ENCODE measurements at regions not wholly inside any gene's neighbourhood (a gene's known extent, or its start where the extent isn't known, plus 50 kb on each side); places are given as distances from the start of the nearest gene placed in this dataset.

GRCh38 chr13:69485991-69486592, 621.5 kb upstream of the ATXN8OS start:
- H3K4me1 ChIP-seq (ENCODE audit: control insufficient read depth in 1 of 2, low read depth in 2 of 2), result no peaks in the 10 kb centered on the region
- no peak overlapping the region for H3K27ac ChIP-seq
- H3K4me3 ChIP-seq, result no peak overlapping the region
- TF ChIP-seq CTCF (IDR thresholded peaks at IDR 0.05), result no peak
- DNase-seq (ENCODE audit: low spot score), result no peak
- H3K27me3 ChIP-seq (replicated peaks; ENCODE audit: insufficient read depth), result no peaks in the 10 kb centered on the region
- ATAC-seq (ENCODE audit: insufficient number of reproducible peaks, low FRiP score, low read depth), result no peak
- H3K9me3 ChIP-seq, result no peaks in the 10 kb centered on the region
- no peaks in the 10 kb centered on the region for H3K36me3 ChIP-seq

GRCh38 chr13:69477451-69477850, 630.2 kb upstream of the ATXN8OS start:
- H3K4me3 ChIP-seq, result no peak overlapping the region

GRCh38 chr13:69474011-69474685, 633.5 kb upstream of the ATXN8OS start:
- Histone ChIP-seq H3K4me1 (ENCODE audit: control insufficient read depth in 1 of 2, low read depth in 2 of 2) (no peaks in the 10 kb centered on the region), H3K27ac (no peak overlapping the region), H3K9me3 (no peaks in the 10 kb centered on the region), H3K27me3 (replicated peaks; ENCODE audit: insufficient read depth) (no peaks in the 10 kb centered on the region), H3K4me3 (no peak overlapping the region), H3K36me3 (no peaks in the 10 kb centered on the region)
- DNase-seq (ENCODE audit: low spot score), result no peak
- ATAC-seq (ENCODE audit: insufficient number of reproducible peaks, low FRiP score, low read depth), result no peak
- TF ChIP-seq CTCF (IDR thresholded peaks at IDR 0.05), result no peak

More at GRCh38 chr13:69477451-69477850, 630.2 kb upstream of the ATXN8OS start:
- Histone ChIP-seq H3K27me3 (replicated peaks; ENCODE audit: insufficient read depth) (no peaks in the 10 kb centered on the region), H3K27ac (no peak overlapping the region), H3K9me3 (no peaks in the 10 kb centered on the region), H3K4me1 (ENCODE audit: control insufficient read depth in 1 of 2, low read depth in 2 of 2) (no peaks in the 10 kb centered on the region), H3K36me3 (no peaks in the 10 kb centered on the region)
- no peak for ATAC-seq (ENCODE audit: insufficient number of reproducible peaks, low FRiP score, low read depth)
- TF ChIP-seq CTCF (IDR thresholded peaks at IDR 0.05), result no peak
- no peak for DNase-seq (ENCODE audit: low spot score)

- Histone ChIP-seq H3K27ac (no peak overlapping the region), H3K4me1 (ENCODE audit: control insufficient read depth in 1 of 2, low read depth in 2 of 2) (no peaks in the 10 kb centered on the region), H3K9me3 (no peaks in the 10 kb centered on the region), H3K36me3 (no peaks in the 10 kb centered on the region), H3K27me3 (replicated peaks; ENCODE audit: insufficient read depth) (no peaks in the 10 kb centered on the region), H3K4me3 (no peak overlapping the region)
- DNase-seq (ENCODE audit: low spot score), result no peak
- TF ChIP-seq CTCF (IDR thresholded peaks at IDR 0.05), result no peak
- no peak for ATAC-seq (ENCODE audit: insufficient number of reproducible peaks, low FRiP score, low read depth)
Measured at GRCh38 chr13:69468624-69469023, 639.0 kb upstream of the ATXN8OS start.

GRCh38 chr13:69461397-69461796, 646.2 kb upstream of the ATXN8OS start:
- Histone ChIP-seq H3K27ac (no peak overlapping the region), H3K27me3 (replicated peaks; ENCODE audit: insufficient read depth) (no peaks in the 10 kb centered on the region), H3K9me3 (no peaks in the 10 kb centered on the region), H3K4me1 (ENCODE audit: control insufficient read depth in 1 of 2, low read depth in 2 of 2) (no peaks in the 10 kb centered on the region), H3K4me3 (no peak overlapping the region), H3K36me3 (no peaks in the 10 kb centered on the region)
- DNase-seq (ENCODE audit: low spot score) (no peak), ATAC-seq (ENCODE audit: insufficient number of reproducible peaks, low FRiP score, low read depth) (no peak)
- TF ChIP-seq CTCF (IDR thresholded peaks at IDR 0.05), result no peak
